HG03135 (cell line): ENCODE measurements at regions not wholly inside any gene's neighbourhood (a gene's known extent, or its start where the extent isn't known, plus 50 kb on each side); places are given as distances from the start of the nearest gene placed in this dataset.
A peak's percentile ranks its signal among the peaks of the same experiment; 100 is the strongest.
"Not testable (repeated sequence)": the region's sequence is repeated elsewhere in the genome, so short reads cannot be mapped to it uniquely, and the experiment has no call there.

Experiments used
- ATAC-seq: cut with Tn5 transposase; IDR thresholded peaks from one replicate; pipeline ENCODE4 v1.9.1; 2021; ENCODE audit warnings: mild to moderate bottlenecking, moderate library complexity; ENCODE audit not compliant: unreplicated experiment

- ATAC-seq = no peak
Measured at GRCh38 chrX:81348388-81348787, 146.5 kb downstream of the SH3BGRL start.

GRCh38 chrX:81354954-81355353, 153.1 kb downstream of the SH3BGRL start:
- ATAC-seq = no peak

GRCh38 chrX:81355436-81355835, 153.5 kb downstream of the SH3BGRL start:
- no peak for ATAC-seq

- no peak for ATAC-seq
Measured at GRCh38 chrX:81367291-81367690, 165.4 kb downstream of the SH3BGRL start.

DNA sequence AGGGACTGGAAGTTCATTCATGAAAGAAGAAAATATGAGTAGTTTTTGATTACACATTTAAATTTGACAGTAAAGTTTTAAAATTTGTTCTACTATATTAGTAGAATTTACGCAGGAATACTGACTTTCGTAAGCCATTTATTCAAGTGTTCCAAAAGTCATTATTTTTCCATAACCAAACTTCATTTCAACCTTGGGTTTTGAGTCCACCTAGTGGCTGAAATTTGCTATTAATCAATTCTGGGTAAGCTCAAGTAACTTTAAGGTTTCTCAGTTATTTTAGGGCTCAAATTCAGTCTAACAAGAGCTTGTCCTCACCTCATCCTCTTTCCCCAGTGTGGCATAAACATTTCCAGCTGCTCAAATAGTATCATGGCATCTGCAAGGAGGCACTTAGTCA, 175.4 kb downstream of the SH3BGRL start:
- ATAC-seq = no peak

- no peak for ATAC-seq
Measured at GRCh38 chrX:81378560-81378959, 176.7 kb downstream of the SH3BGRL start.

GRCh38 chrX:81390237-81390636, 188.3 kb downstream of the SH3BGRL start:
- peak; percentile 82 for ATAC-seq

DNA sequence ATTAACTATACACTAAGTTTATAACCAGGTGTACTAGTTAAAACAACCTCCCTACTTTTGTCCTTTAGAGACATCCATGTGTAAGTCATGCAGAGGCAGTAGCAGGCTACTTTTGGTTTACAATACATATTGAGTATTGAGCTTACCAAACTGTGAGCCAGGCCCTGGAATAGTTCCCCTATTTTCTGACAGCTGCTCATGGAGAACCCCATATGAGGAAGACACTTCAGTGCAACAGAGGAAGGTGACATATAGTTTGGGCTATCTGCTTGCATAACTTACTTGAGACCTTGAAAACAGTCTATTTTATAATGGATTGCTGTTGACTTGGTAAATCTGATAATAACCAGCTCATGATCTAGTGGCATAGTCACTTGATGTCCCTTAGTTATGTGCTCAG, 190.5 kb downstream of the SH3BGRL start:
- ATAC-seq = no peak

- no peak for ATAC-seq
Measured at GRCh38 chrX:81405781-81406180, 203.9 kb downstream of the SH3BGRL start.

DNA sequence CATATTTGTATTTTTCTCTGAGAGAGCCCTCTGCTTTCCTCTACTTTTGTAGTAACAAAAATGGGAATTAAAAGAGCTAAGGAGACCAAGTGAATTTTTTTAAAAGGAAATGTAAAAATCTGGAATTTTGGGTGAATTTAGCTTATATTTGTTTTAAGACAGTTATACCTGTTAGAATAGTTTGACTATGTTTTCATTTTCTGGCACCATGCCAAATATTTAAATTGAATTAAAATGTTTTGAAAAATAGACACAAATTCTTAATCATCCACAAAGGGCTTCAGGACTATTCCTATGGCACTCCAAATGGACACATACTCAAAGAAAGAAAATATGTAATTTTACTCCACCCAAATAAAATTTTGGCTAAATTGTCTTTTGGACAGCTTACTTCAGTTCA, 209.6 kb downstream of the SH3BGRL start:
- ATAC-seq = no peak

- ATAC-seq = no peak
Measured at GRCh38 chrX:81412428-81412827, 210.5 kb downstream of the SH3BGRL start.

DNA sequence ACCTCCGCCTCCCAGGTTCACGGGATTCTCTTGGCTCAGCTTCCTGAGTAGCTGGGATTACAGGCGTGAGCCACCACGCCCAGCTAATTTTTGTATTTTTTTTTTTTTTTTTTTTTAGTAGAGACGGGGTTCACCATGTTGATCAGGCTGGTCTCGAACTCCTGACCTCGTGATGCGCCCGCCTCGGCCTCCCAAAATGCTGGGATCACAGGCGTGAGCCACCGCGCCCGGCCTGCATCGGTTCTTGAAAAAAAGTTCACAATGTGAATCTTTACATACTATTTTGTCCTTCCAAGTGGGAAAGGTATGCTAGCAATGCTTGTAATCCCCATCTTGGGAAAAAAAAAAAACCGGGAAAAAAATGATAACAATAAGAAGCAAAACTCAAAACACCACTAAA, 211.0 kb downstream of the SH3BGRL start:
- ATAC-seq = not testable (repeated sequence)

DNA sequence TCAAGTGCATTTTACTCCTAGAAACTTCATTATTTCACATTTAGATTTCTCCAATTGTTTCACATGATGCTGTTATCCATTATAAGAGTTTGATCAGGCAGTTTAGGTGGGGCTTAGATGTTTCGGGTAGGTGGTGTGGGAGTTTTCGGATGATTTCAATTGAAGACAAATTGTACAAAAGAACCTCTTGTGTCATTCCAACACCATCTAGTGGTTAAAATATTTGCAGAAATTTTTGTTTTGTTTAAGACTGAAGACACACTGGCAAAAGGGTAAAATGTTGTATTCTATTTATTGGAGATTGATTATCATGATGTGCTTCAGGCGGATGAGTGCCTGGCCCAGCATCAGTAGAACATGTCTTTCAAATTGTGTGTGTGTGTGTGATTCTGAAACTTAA, 212.7 kb downstream of the SH3BGRL start:
- ATAC-seq = no peak
